ENCODE measurements at regions not wholly inside any gene's neighbourhood (a gene's known extent, or its start where the extent isn't known, plus 50 kb on each side); places are given as distances from the start of the nearest gene placed in this dataset.

- DNase-seq (ENCODE audit: extremely low read depth in 1 of 4, low spot score in 3 of 4) (no peak), ATAC-seq (no peak), FAIRE-seq (peak; percentile 32)
- Histone ChIP-seq H3K36me3 (ENCODE audit: control insufficient read depth, insufficient read depth, low read length) (no peaks in the 10 kb centered on the region), H3K27ac (ENCODE audit: extremely low read depth, low read depth, low read length) (no peak overlapping the region), H3K9me3 (replicated peaks; ENCODE audit: control insufficient read depth, insufficient read depth, low read depth, low read length) (no peaks in the 10 kb centered on the region), H3K4me2 (ENCODE audit: insufficient read depth, low read length) (no peak overlapping the region), H4K20me1 (replicated peaks; ENCODE audit: control insufficient read depth, insufficient read depth, low read length) (no peaks in the 10 kb centered on the region; the same call in 1 of the 2 replicates), H2AFZ (ENCODE audit: low read depth, low read length) (no peak overlapping the region), H3K9me1 (ENCODE audit: control insufficient read depth, insufficient read depth, low read length) (no peaks in the 10 kb centered on the region), H3K9ac (ENCODE audit: insufficient read depth in 1 of 2, low read depth in 2 of 2, low read length in 2 of 2) (no peak overlapping the region), H3K4me1 (replicated peaks in 1 of 2; ENCODE audit: control insufficient read depth in 2 of 2, insufficient read depth in 2 of 2, low read length in 2 of 2) (peaks cover 0 to 5% of the 10 kb centered on the region in 2 experiments; a peak in 2 of 5 replicates), H3K79me2 (ENCODE audit: control insufficient read depth, insufficient read depth, low read length) (no peaks in the 10 kb centered on the region), H3K27me3 (ENCODE audit: control insufficient read depth in 2 of 2, insufficient read depth in 2 of 2, low read length in 2 of 2) (peaks cover 0 to 4% of the 10 kb centered on the region in 2 experiments; a peak in 2 of 5 replicates), H3K4me3 (no peak overlapping the region)
- no peak for TF ChIP-seq ZNF134 (CRISPR knock-in tag; conservative IDR thresholded peaks at IDR 0.05)
- no peak for TF ChIP-seq SMARCB1 (IDR thresholded peaks at IDR 0.05; ENCODE audit: insufficient read length, low read depth)
- TF ChIP-seq TBP (optimal IDR thresholded peaks at IDR 0.05; ENCODE audit: low read depth, low read length): no peak
- TF ChIP-seq ZNF77 (CRISPR knock-in tag; IDR thresholded peaks at IDR 0.05): no peak
- TF ChIP-seq YBX1 (IDR thresholded peaks at IDR 0.05): no peak
- no TSS peak for BruUV-seq (replicated peaks)
- in situ Hi-C loops (cut with MboI) (no loop called here), intact Hi-C loops (cut with micrococcal nuclease) (no loop called here)
- ChIA-PET CTCF (ENCODE audit: low intra/inter-chr PET ratio) (no interaction called here), POLR2A (no interaction called here)
- 2% methylated on average over 5 of the region's 5 CpGs for WGBS (ENCODE audit: insufficient coverage, low coverage, missing lambda C conversion rate)
Observed at GRCh38 chr12:107327651-107328182, 234.4 kb upstream of the CRY1 start.

- Histone ChIP-seq H3K27ac (ENCODE audit: extremely low read depth, low read depth, low read length) (no peak overlapping the region), H3K36me3 (ENCODE audit: control insufficient read depth, insufficient read depth, low read length) (no peaks in the 10 kb centered on the region), H3K9me1 (ENCODE audit: control insufficient read depth, insufficient read depth, low read length) (no peaks in the 10 kb centered on the region), H3K4me1 (replicated peaks in 1 of 2; ENCODE audit: control insufficient read depth in 2 of 2, insufficient read depth in 2 of 2, low read length in 2 of 2) (peaks cover 0 to 5% of the 10 kb centered on the region in 2 experiments; a peak in 2 of 5 replicates), H2AFZ (ENCODE audit: low read depth, low read length) (no peak overlapping the region), H3K9me3 (replicated peaks; ENCODE audit: control insufficient read depth, insufficient read depth, low read depth, low read length) (no peaks in the 10 kb centered on the region), H3K79me2 (ENCODE audit: control insufficient read depth, insufficient read depth, low read length) (no peaks in the 10 kb centered on the region), H3K27me3 (ENCODE audit: control insufficient read depth in 2 of 2, insufficient read depth in 2 of 2, low read length in 2 of 2) (peaks cover 0 to 4% of the 10 kb centered on the region in 2 experiments; a peak in 2 of 5 replicates), H3K9ac (ENCODE audit: insufficient read depth in 1 of 2, low read depth in 2 of 2, low read length in 2 of 2) (no peak overlapping the region), H3K4me2 (ENCODE audit: insufficient read depth, low read length) (no peak overlapping the region), H4K20me1 (replicated peaks; ENCODE audit: control insufficient read depth, insufficient read depth, low read length) (no peaks in the 10 kb centered on the region; the same call in 1 of the 2 replicates), H3K4me3 (no peak overlapping the region)
- DNase-seq (ENCODE audit: extremely low read depth in 1 of 4, low spot score in 3 of 4) (no peak), ATAC-seq (no peak), FAIRE-seq (no peak)
- TF ChIP-seq VEZF1 (CRISPR knock-in tag; IDR thresholded peaks at IDR 0.05): no peak
- TF ChIP-seq PKNOX1 (IDR thresholded peaks at IDR 0.05): peak; percentile 61; the same call in 1 of the 2 replicates
- WGBS (ENCODE audit: insufficient coverage, low coverage, missing lambda C conversion rate): under 1% methylated on average over 9 of the region's 11 CpGs
- intact Hi-C loops (cut with micrococcal nuclease) (no loop called here), in situ Hi-C loops (cut with MboI) (no loop called here)
- ChIA-PET POLR2A (no interaction called here), CTCF (ENCODE audit: low intra/inter-chr PET ratio) (no interaction called here)
- BruUV-seq (replicated peaks): no TSS peak
Observed at GRCh38 chr12:107328442-107329133, 235.2 kb upstream of the CRY1 start.
